GM18951 (cell line): ENCODE measurements at regions not wholly inside any gene's neighbourhood (a gene's known extent, or its start where the extent isn't known, plus 50 kb on each side); places are given as distances from the start of the nearest gene placed in this dataset.

Experiments
- POLR2A ChIP-seq: IDR thresholded peaks from 4 replicates; pipeline ENCODE4 v1.6.1; 2011; ENCODE audit warnings: mild to moderate bottlenecking; ENCODE audit not compliant: insufficient read length, insufficient read depth; ENCODE audit errors: extremely low read depth
- in situ Hi-C: fragments of 300-500 bp; cut with MboI; formaldehyde crosslinking; loops from one replicate; pipeline ENCODE4 v1.12.0; 2022; ENCODE audit warnings: low sequenced_read_pairs, mixed read lengths, inconsistent platforms; ENCODE audit not compliant: unreplicated experiment

GRCh38 chr1:60411591-60411990 lies 338.0 kb upstream of the C1orf87 start:
- no peak for TF ChIP-seq POLR2A
- in situ Hi-C loops: no loop called here

- in situ Hi-C loops: no loop called here
- TF ChIP-seq POLR2A: no peak
Measured at GRCh38 chr1:60402816-60403215, 329.2 kb upstream of the C1orf87 start.

- no peak for TF ChIP-seq POLR2A
- in situ Hi-C loops: no loop called here
Measured at GRCh38 chr1:60402216-60402615, 328.6 kb upstream of the C1orf87 start.

- TF ChIP-seq POLR2A: no peak
- in situ Hi-C loops: no loop called here
Measured at GRCh38 chr1:60394436-60394835, 320.9 kb upstream of the C1orf87 start.

GRCh38 chr1:60390593-60391282 lies 317.2 kb upstream of the C1orf87 start:
- in situ Hi-C loops: no loop called here
- no peak for TF ChIP-seq POLR2A

GRCh38 chr1:60388092-60388987 lies 314.8 kb upstream of the C1orf87 start:
- no peak for TF ChIP-seq POLR2A

GRCh38 chr1:60387175-60387574 lies 313.6 kb upstream of the C1orf87 start:
- in situ Hi-C loops: no loop called here
- no peak for TF ChIP-seq POLR2A

More at GRCh38 chr1:60388092-60388987, 314.8 kb upstream of the C1orf87 start:
- in situ Hi-C loops: no loop called here

- no peak for TF ChIP-seq POLR2A
- in situ Hi-C loops: no loop called here
Measured at GRCh38 chr1:60386249-60386648, 312.7 kb upstream of the C1orf87 start.

GRCh38 chr1:60376196-60376595 lies 302.6 kb upstream of the C1orf87 start:
- in situ Hi-C loops: no loop called here
- no peak for TF ChIP-seq POLR2A

GRCh38 chr1:60374537-60374936 lies 301.0 kb upstream of the C1orf87 start:
- no peak for TF ChIP-seq POLR2A
- in situ Hi-C loops: no loop called here

GRCh38 chr1:60367532-60367931 lies 294.0 kb upstream of the C1orf87 start:
- in situ Hi-C loops: no loop called here
- no peak for TF ChIP-seq POLR2A

GRCh38 chr1:60359431-60359830 lies 285.9 kb upstream of the C1orf87 start:
- in situ Hi-C loops: no loop called here
- TF ChIP-seq POLR2A: no peak

- in situ Hi-C loops: no loop called here
- TF ChIP-seq POLR2A: no peak
Measured at GRCh38 chr1:60350531-60350930, 277.0 kb upstream of the C1orf87 start.

- in situ Hi-C loops: no loop called here
- TF ChIP-seq POLR2A: no peak
Measured at GRCh38 chr1:60348884-60349283, 275.3 kb upstream of the C1orf87 start.
